ENCODE measurements at regions not wholly inside any gene's neighbourhood (a gene's known extent, or its start where the extent isn't known, plus 50 kb on each side); places are given as distances from the start of the nearest gene placed in this dataset.

- TF ChIP-seq USF2 (IDR thresholded peaks at IDR 0.05; ENCODE audit: borderline replicate concordance, low read depth, low read length) (no peak), FOXJ3 (CRISPR knock-in tag; IDR thresholded peaks at IDR 0.05) (no peak), ELF1 (IDR thresholded peaks at IDR 0.05) (no peak), JUND (IDR thresholded peaks at IDR 0.05) (peak; percentile 9), MEF2A (IDR thresholded peaks at IDR 0.05; ENCODE audit: borderline replicate concordance, low read depth) (no peak), CTCF (IDR thresholded peaks at IDR 0.05) (no peak), NFIC (IDR thresholded peaks at IDR 0.05; ENCODE audit: borderline replicate concordance) (no peak)
These were observed 148.4 kb upstream of the PAPPA start (continued) for GRCh38 chr9:116005205-116005604.

- POLR2A ChIA-PET: no interaction called here
- H3F3A ChIP-seq (replicated peaks; ENCODE audit: insufficient read depth): peaks cover 14% of the 10 kb centered on the region
- CTCF ChIA-PET: no interaction called here
- H4K20me1 ChIP-seq (ENCODE audit: insufficient read depth): no peaks in the 10 kb centered on the region
- 100% methylated on average over 2 of the region's 2 CpGs for WGBS (ENCODE audit: low lambda C conversion rate)
- no peaks in the 10 kb centered on the region for H3K79me2 ChIP-seq (ENCODE audit: insufficient read depth)
- 0 out of 2 replicates have a peak overlapping the region, but pooled peaks have one; percentile 3 for H3K4me2 ChIP-seq
- H3K27ac ChIP-seq (ENCODE audit: low read depth in 2 of 2, low read length in 1 of 2): peak overlapping the region in 1 of 2 experiments; percentile 8; a peak in 1 of 4 replicates
- no peak overlapping the region for H3K9ac ChIP-seq
- H3K27me3 ChIP-seq (ENCODE audit: insufficient read depth): no peaks in the 10 kb centered on the region
- no peak for DNase-seq
- TF ChIP-seq POLR2AphosphoS5 (IDR thresholded peaks at IDR 0.05; ENCODE audit: low read depth, low read length) (no peak), ELF1 (IDR thresholded peaks at IDR 0.05) (no peak), TAF1 (IDR thresholded peaks at IDR 0.05; ENCODE audit: borderline replicate concordance, low read depth, low read length) (no peak), SIN3A (IDR thresholded peaks at IDR 0.05; ENCODE audit: borderline replicate concordance, low read depth, low read length) (no peak), FOXM1 (IDR thresholded peaks at IDR 0.05; ENCODE audit: low read depth) (no peak), RFX5 (IDR thresholded peaks at IDR 0.05; ENCODE audit: low read length) (no peak), RXRA (IDR thresholded peaks at IDR 0.05; ENCODE audit: borderline replicate concordance, low read depth) (no peak), EZH2phosphoT487 (IDR thresholded peaks at IDR 0.05; ENCODE audit: borderline replicate concordance, low read depth) (no peak), IRF3 (IDR thresholded peaks at IDR 0.05; ENCODE audit: low read depth, low read length) (no peak), YY1 (IDR thresholded peaks at IDR 0.05; ENCODE audit: low read depth) (no peak), CTCF (IDR thresholded peaks at IDR 0.05) (no peak), SMC3 (IDR thresholded peaks at IDR 0.05; ENCODE audit: low read depth, low read length) (no peak), TCF12 (IDR thresholded peaks at IDR 0.05) (no peak), MXI1 (IDR thresholded peaks at IDR 0.05; ENCODE audit: low read depth, low read length) (no peak), MEF2A (IDR thresholded peaks at IDR 0.05; ENCODE audit: borderline replicate concordance, low read depth) (no peak), ZBTB33 (IDR thresholded peaks at IDR 0.05; ENCODE audit: borderline replicate concordance, low read depth) (no peak), MAX (IDR thresholded peaks at IDR 0.05; ENCODE audit: low read depth) (no peak), GABPA (IDR thresholded peaks at IDR 0.05; ENCODE audit: low read depth) (no peak)
- H2AFZ ChIP-seq (ENCODE audit: low read depth): no peak overlapping the region
- peaks cover 2 to 18% of the 10 kb centered on the region in 2 experiments; a peak in 3 of 4 replicates for H3K4me1 ChIP-seq (ENCODE audit: control insufficient read depth in 1 of 2, insufficient read depth in 2 of 2, low read depth in 1 of 2, low read length in 1 of 2)
- no peak overlapping the region for H3K4me3 ChIP-seq (ENCODE audit: low read depth in 2 of 2, low read length in 1 of 2)
- H3K36me3 ChIP-seq (replicated peaks in 1 of 2; ENCODE audit: control insufficient read depth in 1 of 2, insufficient read depth in 2 of 2, low read length in 1 of 2): no peaks in the 10 kb centered on the region
- no peaks in the 10 kb centered on the region for H3K9me2 ChIP-seq
- no peaks in the 10 kb centered on the region for H3K9me3 ChIP-seq
These were observed 145.8 kb upstream of the PAPPA start for GRCh38 chr9:116007824-116008223.

All from SK-N-SH (cell line).